NCI-H460 (cell line): ENCODE measurements at regions not wholly inside any gene's neighbourhood (a gene's known extent, or its start where the extent isn't known, plus 50 kb on each side); places are given as distances from the start of the nearest gene placed in this dataset.
"Not testable (repeated sequence)": the region's sequence is repeated elsewhere in the genome, so short reads cannot be mapped to it uniquely, and the experiment has no call there.

Source experiments
- DNase-seq: peaks from one replicate; pipeline ENCODE4 v3.0.0-alpha.2; 2016; ENCODE audit warnings: low read depth; ENCODE audit errors: extremely low read depth

- DNase-seq, result no peak
Observed at GRCh38 chr1:47522935-47523834, 85.3 kb downstream of the FOXD2 start.

DNA sequence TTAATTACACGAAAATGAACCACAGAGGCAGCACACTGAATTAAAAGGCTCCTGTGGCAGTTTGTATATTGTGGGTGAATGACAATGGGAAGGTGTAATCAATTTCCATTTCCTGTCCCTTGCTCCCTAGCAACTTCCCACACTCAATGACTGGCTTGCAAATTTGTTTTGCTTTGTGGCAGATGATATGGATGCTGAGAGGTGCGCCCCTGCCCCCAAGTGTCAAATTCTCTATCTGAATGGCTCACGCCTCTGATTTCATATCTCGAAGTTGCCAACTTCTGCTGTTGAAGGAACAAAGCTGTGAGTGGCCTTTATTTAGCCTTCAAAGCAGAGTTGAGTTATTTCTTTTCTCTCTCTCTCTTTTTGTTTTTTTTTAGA lies 86.0 kb downstream of the FOXD2 start:
- no peak for DNase-seq

DNA sequence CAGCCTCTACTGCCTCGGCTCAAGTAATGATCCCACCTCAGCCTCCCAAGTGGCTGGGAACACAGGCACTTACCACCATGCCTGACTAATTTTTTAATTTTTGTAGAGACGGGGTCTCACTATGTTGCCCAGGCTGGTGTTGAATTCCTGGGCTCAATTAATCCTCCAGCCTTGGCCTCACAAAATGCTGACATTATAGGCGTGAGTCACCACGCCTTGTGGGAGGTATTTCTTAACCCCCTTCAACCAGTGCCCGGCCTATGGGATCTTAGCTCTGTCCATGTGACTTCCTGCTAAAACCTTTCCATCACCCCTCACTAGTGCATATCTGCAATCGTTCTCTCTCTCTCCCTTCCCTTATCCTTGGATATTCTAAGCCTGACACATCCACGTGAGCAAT lies 86.4 kb downstream of the FOXD2 start:
- DNase-seq, result no peak

DNA sequence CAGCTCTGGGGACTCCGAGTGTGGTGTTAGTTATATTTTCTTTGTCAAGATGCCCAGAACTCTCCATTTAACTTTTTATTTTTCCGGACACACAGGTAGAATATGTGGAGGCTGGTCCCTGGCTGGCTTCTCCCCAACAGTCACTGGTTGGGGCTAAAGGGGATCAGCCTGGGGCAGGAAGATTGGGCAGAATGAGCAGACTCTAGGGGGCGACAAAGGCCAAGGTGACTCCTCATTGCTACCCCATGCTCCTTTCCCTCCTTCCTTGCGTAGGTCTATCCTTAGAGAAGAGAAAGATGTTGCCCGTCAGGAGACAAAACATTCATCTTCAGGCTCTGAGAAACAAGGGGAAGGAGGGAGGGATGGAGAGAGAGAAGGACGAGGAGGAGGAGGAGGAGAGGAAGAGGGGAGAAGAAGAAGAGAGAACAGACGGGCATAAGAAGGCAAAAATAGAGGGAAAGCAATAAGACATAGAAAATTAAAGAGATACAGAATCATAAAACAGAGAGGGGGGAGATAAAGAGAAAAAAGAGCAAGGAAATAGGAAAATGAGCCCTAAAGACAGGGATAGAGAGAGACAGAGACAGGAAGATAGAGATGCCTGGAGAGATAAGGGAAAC lies 89.9 kb downstream of the FOXD2 start:
- no peak for DNase-seq

GRCh38 chr1:47529520-47530098 lies 91.8 kb downstream of the FOXD2 start:
- DNase-seq, result no peak

DNA sequence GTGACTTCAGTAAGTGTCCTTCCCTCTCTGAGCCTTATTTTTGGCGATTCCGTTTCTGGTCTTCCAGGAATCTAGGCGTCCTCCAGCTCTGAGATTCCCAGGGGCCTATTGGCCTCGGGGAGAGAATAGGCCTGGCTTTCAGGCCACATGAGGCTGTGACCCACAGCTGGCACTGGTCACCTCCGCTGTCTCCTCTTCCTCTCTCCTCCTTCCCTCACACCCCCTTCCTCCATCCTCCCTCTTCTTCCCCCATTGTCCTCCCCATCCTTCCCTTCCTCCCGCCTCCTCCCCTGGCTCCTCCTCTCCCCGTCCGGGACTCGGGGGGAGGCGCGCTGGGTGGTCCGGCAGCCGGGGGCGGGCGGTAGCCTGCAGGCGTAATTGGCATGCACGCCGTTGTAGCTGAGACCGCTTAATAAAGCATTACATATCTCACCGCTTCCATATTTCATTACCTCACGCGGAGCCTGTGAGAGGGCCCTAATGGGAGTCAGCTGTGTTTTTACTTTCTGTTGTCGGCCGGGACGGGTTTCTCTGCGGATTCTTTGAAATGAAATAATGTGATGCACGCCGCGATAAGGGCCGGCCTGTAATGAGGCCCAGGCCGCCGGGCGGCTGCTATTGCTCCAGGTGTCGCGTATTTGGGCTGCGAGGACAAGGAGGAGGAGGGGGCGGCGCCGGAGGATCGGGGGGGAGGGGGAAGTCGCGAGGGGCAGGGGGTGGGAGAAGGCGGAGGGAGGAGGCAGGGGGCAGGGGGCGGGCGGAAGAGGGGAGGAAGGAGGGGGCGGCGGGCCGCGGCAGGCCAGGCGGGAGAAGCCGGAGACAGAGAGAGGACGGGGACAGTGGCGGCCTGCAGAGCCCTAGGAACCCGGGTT lies 95.3 kb downstream of the FOXD2 start:
- DNase-seq, result no peak

GRCh38 chr1:47533793-47534328 lies 96.0 kb downstream of the FOXD2 start:
- no peak for DNase-seq

DNA sequence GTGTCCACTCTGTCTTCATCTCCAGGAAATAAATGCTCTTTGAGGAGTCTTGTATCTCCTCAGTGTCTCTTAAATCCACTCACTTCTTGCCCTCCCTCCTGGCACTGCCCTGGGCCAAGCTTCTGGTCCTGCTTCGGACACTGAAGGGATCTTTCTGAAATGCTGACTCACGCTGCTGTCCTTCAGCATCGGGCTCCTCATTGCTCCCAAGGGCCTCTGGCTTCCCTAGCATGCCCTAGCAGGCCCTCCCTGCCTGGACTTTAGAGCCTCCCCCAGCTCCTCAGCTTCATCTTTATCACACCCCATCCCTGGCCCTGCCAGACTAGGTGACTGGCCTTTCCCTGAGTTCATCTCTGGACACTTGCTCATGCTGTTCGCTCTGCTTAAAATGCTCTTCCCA lies 96.6 kb downstream of the FOXD2 start:
- peak; percentile 17 for DNase-seq

DNA sequence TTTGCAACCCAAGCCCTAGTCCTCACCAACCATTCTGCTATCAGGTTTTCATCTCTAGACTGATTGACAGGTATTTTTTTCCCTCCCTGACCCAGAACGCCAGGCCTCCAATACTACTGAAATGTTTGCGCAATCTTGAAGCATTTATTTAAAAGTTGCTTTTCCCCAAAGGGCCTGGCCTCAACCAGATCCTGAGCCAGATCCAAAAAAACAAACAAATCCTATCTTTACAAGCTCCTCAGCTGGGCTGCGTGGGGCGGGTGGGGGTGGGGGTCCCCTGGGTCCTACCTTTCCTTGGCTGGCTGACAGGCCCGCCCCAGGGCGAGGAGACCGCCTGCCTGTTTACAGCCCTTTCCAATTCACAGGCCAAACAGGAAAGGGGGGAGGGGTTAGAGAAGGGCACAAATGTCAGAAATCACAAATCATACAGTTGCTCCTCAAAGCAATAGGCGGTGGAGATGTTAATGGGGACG lies 98.8 kb downstream of the FOXD2 start:
- DNase-seq, result no peak

DNA sequence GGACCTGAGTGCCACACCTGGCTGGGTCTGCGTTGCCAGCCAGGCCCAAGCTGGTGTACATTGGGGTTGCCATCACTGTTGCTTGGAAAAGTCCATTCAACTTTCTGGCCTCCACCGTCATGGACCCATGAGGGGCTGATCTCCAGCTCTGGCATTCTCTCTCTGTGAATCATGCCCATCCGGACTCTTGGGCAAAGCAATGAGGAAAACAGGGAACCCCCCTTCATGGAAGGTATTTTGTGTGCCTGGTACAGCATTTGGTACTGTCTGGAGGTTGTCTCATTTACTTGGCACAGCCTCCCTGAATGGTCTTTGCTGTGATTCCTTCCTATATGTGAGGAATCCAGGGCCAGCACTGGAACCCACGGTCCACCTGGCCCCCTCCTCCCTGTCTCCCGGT lies 99.4 kb downstream of the FOXD2 start:
- DNase-seq, result no peak

DNA sequence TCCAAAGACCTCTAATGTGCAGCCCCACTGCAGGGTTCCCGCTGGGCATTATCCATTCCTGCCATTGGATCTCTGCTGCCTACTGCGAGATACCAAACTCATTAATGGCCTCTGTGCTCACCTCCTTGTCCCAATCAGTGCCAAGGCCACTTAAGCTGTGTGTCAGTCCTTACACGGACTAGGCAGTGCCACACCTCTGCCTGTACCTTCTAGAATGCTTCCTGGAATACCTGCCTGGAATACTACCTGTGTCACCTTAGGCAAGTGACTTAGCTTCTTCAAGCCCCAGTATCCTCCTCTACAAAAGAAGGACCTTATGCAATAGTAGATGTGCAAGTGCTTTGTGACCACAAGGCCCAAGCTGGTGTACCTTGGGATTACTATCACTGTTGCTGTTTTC lies 100.1 kb downstream of the FOXD2 start:
- DNase-seq, result no peak

GRCh38 chr1:47538530-47538929 lies 100.7 kb downstream of the FOXD2 start:
- not testable (repeated sequence) for DNase-seq

DNA sequence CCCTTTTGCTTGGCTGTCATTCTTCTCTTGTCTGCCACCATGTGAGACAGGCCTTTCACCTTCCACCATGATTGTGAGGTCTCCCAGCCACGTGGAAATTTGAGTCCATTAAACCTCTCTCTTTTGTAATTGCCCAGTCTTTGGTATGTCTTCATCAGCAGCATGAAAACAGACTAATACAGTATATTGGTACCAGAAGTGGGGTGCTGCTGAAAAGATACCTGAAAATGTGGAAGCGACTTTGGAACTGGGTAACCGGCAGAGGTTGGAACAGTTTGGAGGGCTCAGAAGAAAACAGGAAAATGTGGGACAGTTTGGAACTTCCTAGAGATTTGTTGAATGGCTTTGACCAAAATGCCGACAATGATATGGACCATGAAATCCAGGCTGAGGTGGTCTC lies 103.9 kb downstream of the FOXD2 start:
- DNase-seq, result not testable (repeated sequence)

DNA sequence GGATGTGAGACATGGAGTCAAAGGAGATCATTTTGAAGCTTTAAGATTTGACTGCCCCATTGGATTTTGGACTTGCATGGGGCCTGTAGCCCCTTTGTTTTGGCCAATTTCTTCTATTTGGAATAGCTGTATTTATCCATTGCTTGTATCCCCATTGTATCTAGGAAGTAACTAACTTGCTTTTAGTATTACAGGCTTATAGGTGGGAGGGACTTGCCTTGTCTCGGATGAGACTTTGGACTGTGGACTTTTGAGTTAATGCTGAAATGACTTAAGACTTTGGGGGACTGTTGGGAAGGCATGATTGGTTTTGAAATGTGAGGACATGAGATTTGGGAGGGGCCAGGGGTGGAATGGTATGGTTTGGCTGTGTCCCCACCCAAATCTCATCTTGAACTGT lies 105.2 kb downstream of the FOXD2 start:
- not testable (repeated sequence) for DNase-seq

- no peak for DNase-seq
Observed at GRCh38 chr1:47545912-47546483, 108.2 kb downstream of the FOXD2 start.

GRCh38 chr1:47547753-47548573 lies 110.1 kb downstream of the FOXD2 start:
- DNase-seq, result no peak

- no peak for DNase-seq
Observed at GRCh38 chr1:47548637-47549036, 110.8 kb downstream of the FOXD2 start.

DNA sequence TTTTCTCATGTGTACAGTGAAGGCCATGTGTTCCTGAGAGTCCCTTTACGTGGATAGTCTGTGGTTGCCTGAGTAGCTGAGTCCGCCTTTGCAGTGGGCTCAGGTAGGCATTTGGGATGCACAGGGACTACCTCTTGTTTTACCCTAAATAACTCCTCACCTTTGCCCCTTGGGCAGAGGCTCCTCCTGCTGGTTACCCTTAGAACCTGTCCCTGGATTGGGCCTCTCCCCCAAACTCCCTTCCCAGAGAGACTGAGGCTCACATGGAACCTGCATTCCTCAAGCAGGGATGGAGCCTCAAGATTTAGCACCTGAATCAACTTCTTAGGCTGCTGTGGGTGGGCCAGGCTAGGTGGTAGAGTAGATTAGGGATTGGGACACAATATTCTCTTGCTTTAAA lies 111.7 kb downstream of the FOXD2 start:
- no peak for DNase-seq

DNA sequence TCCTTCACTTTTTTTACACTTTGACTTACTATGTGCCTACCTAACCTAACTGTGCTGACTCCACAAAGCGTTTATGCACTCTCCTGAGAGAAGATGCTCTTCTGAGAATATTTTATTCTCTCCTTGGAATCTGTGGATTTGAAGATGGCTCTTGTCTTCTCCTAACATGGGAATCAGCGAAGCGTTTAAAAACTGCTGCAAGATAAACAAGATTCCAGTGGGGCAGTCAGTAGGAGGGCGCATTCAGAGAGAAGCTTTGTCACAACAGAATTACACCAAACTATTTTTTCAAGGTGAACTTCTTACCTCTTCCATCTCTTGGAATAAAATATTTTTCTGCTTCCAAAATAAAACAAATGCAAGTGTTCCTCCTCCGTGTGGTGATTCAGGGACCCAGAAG lies 113.1 kb downstream of the FOXD2 start:
- no peak for DNase-seq
